ENCODE measurements at regions not wholly inside any gene's neighbourhood (a gene's known extent, or its start where the extent isn't known, plus 50 kb on each side); places are given as distances from the start of the nearest gene placed in this dataset.

GRCh38 chr2:138176862-138177439 lies 212.7 kb downstream of the HNMT start:
- no peak for DNase-seq (ENCODE audit: low spot score)

GRCh38 chr2:138177693-138178092 lies 213.4 kb downstream of the HNMT start:
- no peak for DNase-seq (ENCODE audit: low spot score)

- DNase-seq (ENCODE audit: low spot score): no peak
Observed at GRCh38 chr2:138180692-138181386, 216.6 kb downstream of the HNMT start.

- DNase-seq (ENCODE audit: low spot score): no peak
Observed at GRCh38 chr2:138182250-138182936, 218.1 kb downstream of the HNMT start.

- peak; percentile 32 for DNase-seq (ENCODE audit: low spot score)
Observed at GRCh38 chr2:138182937-138183312, 218.7 kb downstream of the HNMT start.

- no peak for DNase-seq (ENCODE audit: low spot score)
Observed at GRCh38 chr2:138183705-138184104, 219.4 kb downstream of the HNMT start.

GRCh38 chr2:138184428-138184827 lies 220.2 kb downstream of the HNMT start:
- DNase-seq (ENCODE audit: low spot score): no peak

GRCh38 chr2:138185827-138186226 lies 221.6 kb downstream of the HNMT start:
- DNase-seq (ENCODE audit: low spot score): no peak

GRCh38 chr2:138187221-138187620 lies 222.9 kb downstream of the HNMT start:
- DNase-seq (ENCODE audit: low spot score): no peak

- no peak for DNase-seq (ENCODE audit: low spot score)
Observed at GRCh38 chr2:138190999-138191398, 226.7 kb downstream of the HNMT start.

- DNase-seq (ENCODE audit: low spot score): no peak
Observed at GRCh38 chr2:138193416-138194213, 229.3 kb downstream of the HNMT start.

- DNase-seq (ENCODE audit: low spot score): no peak
Observed at GRCh38 chr2:138201286-138201685, 237.0 kb downstream of the HNMT start.

GRCh38 chr2:138202762-138203161 lies 238.5 kb downstream of the HNMT start:
- no peak for DNase-seq (ENCODE audit: low spot score)

GRCh38 chr2:138205281-138205680 lies 241.0 kb downstream of the HNMT start:
- DNase-seq (ENCODE audit: low spot score): no peak

- DNase-seq (ENCODE audit: low spot score): no peak
Observed at GRCh38 chr2:138207074-138207930, 243.0 kb downstream of the HNMT start.

GRCh38 chr2:138209009-138209408 lies 244.7 kb downstream of the HNMT start:
- no peak for DNase-seq (ENCODE audit: low spot score)

GRCh38 chr2:138210487-138210886 lies 246.2 kb downstream of the HNMT start:
- no peak for DNase-seq (ENCODE audit: low spot score)

- DNase-seq (ENCODE audit: low spot score): no peak
Observed at GRCh38 chr2:138212434-138212833, 248.2 kb downstream of the HNMT start.

GRCh38 chr2:138213084-138213483 lies 248.8 kb downstream of the HNMT start:
- DNase-seq (ENCODE audit: low spot score): no peak

GRCh38 chr2:138213624-138214023 lies 249.4 kb downstream of the HNMT start:
- no peak for DNase-seq (ENCODE audit: low spot score)

- no peak for DNase-seq (ENCODE audit: low spot score)
Observed at GRCh38 chr2:138215958-138216357, 251.7 kb downstream of the HNMT start.

- DNase-seq (ENCODE audit: low spot score): no peak
Observed at GRCh38 chr2:138217975-138218374, 253.7 kb downstream of the HNMT start.

All from AG20443 (cell line).